ENCODE measurements at regions not wholly inside any gene's neighbourhood (a gene's known extent, or its start where the extent isn't known, plus 50 kb on each side); places are given as distances from the start of the nearest gene placed in this dataset.

DNA sequence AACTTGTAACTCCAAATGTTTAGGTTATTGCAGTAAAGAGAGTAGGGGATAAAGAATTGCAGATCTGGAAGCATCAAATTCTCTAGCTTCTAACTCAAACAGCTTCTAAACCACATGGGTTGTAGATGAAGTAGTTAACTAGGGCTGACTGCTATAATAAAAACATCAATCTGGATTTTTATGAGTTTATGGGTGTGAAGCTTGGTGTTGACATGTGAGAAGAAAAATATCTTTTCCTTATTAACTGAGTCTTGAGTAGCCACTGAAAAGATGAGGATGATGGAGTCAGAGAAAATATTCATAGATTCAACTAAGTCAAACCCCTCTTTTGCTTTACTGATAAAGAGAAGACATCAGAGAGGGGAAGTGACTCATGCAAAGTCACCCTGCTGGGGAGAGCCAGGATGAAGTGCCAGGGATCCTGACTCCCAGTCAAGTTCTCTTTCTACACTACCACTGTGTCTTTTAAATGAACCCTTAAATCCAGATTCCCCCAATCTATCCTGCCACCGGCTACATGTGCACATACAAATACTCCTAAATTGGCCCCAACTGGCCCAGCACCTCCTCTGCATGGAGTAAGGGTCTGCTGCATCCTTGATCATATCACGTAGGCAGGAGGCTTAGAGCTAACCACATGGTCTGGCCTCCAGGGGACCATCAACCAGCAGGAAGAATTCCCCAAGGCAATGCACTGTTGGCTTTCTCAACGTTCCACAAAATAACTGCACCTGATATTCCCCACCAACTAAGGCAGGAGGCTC lies 264.0 kb upstream of the CCL2 start:
- Mint-ChIP-seq H3K4me1 (ENCODE audit: unreplicated experiment) (peaks cover 10% of the 10 kb centered on the region), H3K36me3 (no peaks in the 10 kb centered on the region), H3K27me3 (no peaks in the 10 kb centered on the region), H3K27ac (no peak overlapping the region), H3K4me3 (no peak overlapping the region), H3K9me3 (no peaks in the 10 kb centered on the region)
- DNase-seq (ENCODE audit: extremely low spot score, unreplicated experiment) = no peak
- TF ChIP-seq CTCF (conservative IDR thresholded peaks at IDR 0.05) = no peak

DNA sequence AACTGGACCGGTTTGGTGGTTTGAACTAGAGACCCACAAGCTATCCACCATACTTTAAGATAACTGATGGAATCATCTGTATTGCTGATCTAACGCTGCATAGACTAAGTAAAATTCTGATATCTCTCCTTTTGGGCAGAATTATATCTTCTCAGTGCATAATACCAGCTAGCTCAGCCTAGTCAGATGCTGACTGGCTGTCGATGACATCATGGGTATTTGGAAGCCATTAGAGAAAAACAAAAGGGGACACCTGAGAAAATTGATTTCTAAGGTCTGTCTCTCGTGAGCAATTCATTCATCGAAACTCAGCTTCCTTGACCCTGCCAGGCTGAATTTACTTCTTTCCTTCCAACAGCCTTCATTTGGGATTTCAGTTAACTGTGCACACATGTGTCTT lies 263.0 kb upstream of the CCL2 start:
- DNase-seq (ENCODE audit: extremely low spot score, unreplicated experiment) = no peak
- Mint-ChIP-seq H3K27ac (no peak overlapping the region), H3K27me3 (no peaks in the 10 kb centered on the region), H3K4me3 (no peak overlapping the region), H3K4me1 (ENCODE audit: unreplicated experiment) (peaks cover 10% of the 10 kb centered on the region), H3K36me3 (no peaks in the 10 kb centered on the region), H3K9me3 (no peaks in the 10 kb centered on the region)
- TF ChIP-seq CTCF (conservative IDR thresholded peaks at IDR 0.05) = no peak

GRCh38 chr17:34000639-34001038 lies 254.4 kb upstream of the CCL2 start:
- H3K4me1 Mint-ChIP-seq (ENCODE audit: unreplicated experiment) = no peaks in the 10 kb centered on the region
- TF ChIP-seq CTCF (conservative IDR thresholded peaks at IDR 0.05) = no peak

GRCh38 chr17:34001246-34001645 lies 253.8 kb upstream of the CCL2 start:
- no peak for DNase-seq (ENCODE audit: extremely low spot score, unreplicated experiment)
- no peak overlapping the region for H3K4me3 Mint-ChIP-seq
- no peaks in the 10 kb centered on the region for H3K36me3 Mint-ChIP-seq
- TF ChIP-seq CTCF (conservative IDR thresholded peaks at IDR 0.05) = no peak
- H3K9me3 Mint-ChIP-seq = no peaks in the 10 kb centered on the region
- no peaks in the 10 kb centered on the region for H3K4me1 Mint-ChIP-seq (ENCODE audit: unreplicated experiment)
- H3K27me3 Mint-ChIP-seq = no peaks in the 10 kb centered on the region
- no peak overlapping the region for H3K27ac Mint-ChIP-seq

More at GRCh38 chr17:34000639-34001038, 254.4 kb upstream of the CCL2 start:
- H3K27me3 Mint-ChIP-seq = no peaks in the 10 kb centered on the region
- no peak for DNase-seq (ENCODE audit: extremely low spot score, unreplicated experiment)
- no peaks in the 10 kb centered on the region for H3K9me3 Mint-ChIP-seq
- no peak overlapping the region for H3K27ac Mint-ChIP-seq
- no peaks in the 10 kb centered on the region for H3K36me3 Mint-ChIP-seq
- no peak overlapping the region for H3K4me3 Mint-ChIP-seq

DNA sequence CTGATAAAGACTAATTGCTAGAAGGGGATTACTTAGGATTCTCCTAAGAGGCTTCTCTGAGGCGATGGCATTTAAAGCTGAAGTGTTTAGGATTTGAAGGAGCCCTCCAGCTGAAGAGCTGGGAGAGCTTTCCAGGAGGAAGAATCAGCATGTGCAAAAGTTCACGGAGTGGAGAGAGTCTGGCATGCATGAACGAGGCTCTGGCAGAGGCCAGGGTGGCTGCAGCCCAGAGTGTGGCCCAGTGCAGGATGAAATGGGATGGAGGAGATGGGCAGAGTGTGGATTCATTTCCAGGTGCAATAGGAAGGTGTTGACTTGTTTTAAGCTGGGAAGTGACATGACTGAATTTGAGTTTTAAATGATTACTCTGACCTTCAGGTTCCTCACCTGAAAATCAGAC lies 249.0 kb upstream of the CCL2 start:
- no peaks in the 10 kb centered on the region for H3K27me3 Mint-ChIP-seq
- no peaks in the 10 kb centered on the region for H3K36me3 Mint-ChIP-seq
- H3K4me1 Mint-ChIP-seq (ENCODE audit: unreplicated experiment) = no peaks in the 10 kb centered on the region
- DNase-seq (ENCODE audit: extremely low spot score, unreplicated experiment) = no peak
- H3K27ac Mint-ChIP-seq = no peak overlapping the region
- H3K9me3 Mint-ChIP-seq = no peaks in the 10 kb centered on the region
- no peak overlapping the region for H3K4me3 Mint-ChIP-seq
- TF ChIP-seq CTCF (conservative IDR thresholded peaks at IDR 0.05) = no peak
